GM10266 (cell line): ENCODE measurements at regions not wholly inside any gene's neighbourhood (a gene's known extent, or its start where the extent isn't known, plus 50 kb on each side); places are given as distances from the start of the nearest gene placed in this dataset.
"Not testable (repeated sequence)": the region's sequence is repeated elsewhere in the genome, so short reads cannot be mapped to it uniquely, and the experiment has no call there.

Experiments
- DNase-seq: peaks from one replicate; pipeline ENCODE4 v3.0.0; 2012; ENCODE audit errors: extremely low spot score
- CTCF ChIP-seq: IDR thresholded peaks from 2 replicates; pipeline ENCODE4 v1.5.1; 2012; ENCODE audit warnings: mild to moderate bottlenecking, low read depth; ENCODE audit not compliant: control insufficient read depth, insufficient read depth; ENCODE audit errors: missing control alignments

DNA sequence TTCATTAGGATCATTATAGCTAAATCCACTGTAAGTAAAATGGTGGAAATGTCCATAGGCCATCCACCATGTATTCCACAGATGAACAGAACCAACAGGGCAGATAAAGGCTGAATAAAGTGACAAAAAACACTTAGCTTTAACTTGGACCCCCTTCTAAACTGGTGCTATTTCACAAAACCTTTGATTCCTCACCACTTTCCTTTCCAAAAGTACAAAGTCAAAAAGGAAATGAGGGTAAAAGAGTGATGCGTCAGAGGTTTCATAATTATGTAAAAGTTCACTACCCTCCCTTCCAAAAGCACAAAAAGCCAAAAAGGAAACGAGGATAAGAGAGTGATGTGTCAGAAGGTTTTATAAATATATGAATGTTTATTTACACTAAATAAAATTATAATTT lies 172.2 kb downstream of the TBX15 start:
- no peak for TF ChIP-seq CTCF
- DNase-seq: no peak

DNA sequence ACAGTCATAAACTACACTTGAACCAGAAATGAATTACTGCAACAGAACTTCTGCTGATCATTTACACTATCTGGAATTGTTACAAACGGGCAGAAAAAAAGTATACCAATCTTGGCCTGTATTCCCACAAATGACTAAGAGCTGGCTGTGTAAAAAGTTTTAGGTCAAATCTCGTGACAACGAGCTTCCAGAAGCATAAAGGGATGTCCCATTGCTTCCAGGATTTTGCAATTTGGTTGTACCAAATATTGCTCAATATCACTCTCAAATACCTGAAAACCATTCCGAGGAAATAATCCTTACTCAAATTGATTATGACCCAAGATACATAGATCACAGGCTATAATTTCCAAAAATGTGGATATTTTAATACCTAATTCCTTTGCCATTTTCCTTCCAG lies 175.6 kb downstream of the TBX15 start:
- no peak for DNase-seq
- TF ChIP-seq CTCF: no peak

- no peak for TF ChIP-seq CTCF
- no peak for DNase-seq
Measured at GRCh38 chr1:118811156-118811555, 177.0 kb downstream of the TBX15 start.

DNA sequence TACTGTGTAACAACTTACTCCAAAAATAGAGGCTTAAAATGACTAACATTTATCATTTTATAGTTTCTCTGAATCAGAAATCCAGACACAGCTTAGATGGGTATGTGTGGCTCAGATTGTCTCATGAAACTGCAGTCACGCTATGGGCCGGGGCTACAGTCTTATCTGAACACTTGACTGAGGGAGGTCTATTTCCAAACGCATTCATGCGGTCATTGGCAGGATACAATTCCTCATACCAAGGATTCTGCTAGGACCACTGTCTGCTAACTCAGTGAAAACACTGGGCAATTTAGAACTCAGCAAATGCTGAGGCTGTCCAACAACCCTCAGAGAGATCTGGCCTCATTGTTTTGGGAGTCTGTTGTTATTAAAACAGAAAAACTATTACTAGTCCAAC lies 178.6 kb downstream of the TBX15 start:
- DNase-seq: no peak
- no peak for TF ChIP-seq CTCF

GRCh38 chr1:118803128-118803527 lies 185.0 kb downstream of the TBX15 start:
- not testable (repeated sequence) for DNase-seq

- TF ChIP-seq CTCF: no peak
- DNase-seq: no peak
Measured at GRCh38 chr1:118791094-118791691, 196.9 kb downstream of the TBX15 start.

DNA sequence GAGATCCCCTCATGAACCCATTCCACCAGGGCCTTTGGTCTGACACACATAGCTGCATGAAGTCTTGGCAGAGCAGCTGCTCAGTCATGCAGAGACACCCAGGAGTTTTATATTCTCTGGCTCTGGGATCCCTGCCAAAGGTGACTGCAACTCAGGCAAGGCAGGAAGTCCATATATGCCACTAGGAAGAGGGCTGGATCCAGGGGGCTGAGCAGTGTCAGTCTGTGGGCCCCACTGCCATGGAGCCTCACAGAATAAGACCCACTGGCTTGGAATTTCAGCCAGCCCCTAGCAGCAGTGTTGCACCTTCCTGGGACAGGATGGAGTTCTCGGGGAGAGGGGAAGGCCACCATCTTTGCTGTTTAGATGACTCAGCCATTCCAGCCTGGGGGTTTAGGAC lies 199.7 kb downstream of the TBX15 start:
- TF ChIP-seq CTCF: no peak
- no peak for DNase-seq
